WTC11 (cell line): ENCODE measurements at regions not wholly inside any gene's neighbourhood (a gene's known extent, or its start where the extent isn't known, plus 50 kb on each side); places are given as distances from the start of the nearest gene placed in this dataset.

Source experiments
- ATAC-seq: fragments of 200-7000 bp; cut with Tn5 transposase; 2 replicates; pipeline ENCODE4 v1.10.0; 2021; ENCODE audit warnings: mild to moderate bottlenecking, moderate library complexity
- CTCF ChIA-PET: fragments of 300-600 bp; sonication (Branson Sonifier 250); formaldehyde crosslinking; loops from one replicate; lab custom pipeline; 2021; ENCODE audit warnings: antibody characterized with exemption; lab: Charles Lee
- POLR2A ChIA-PET: fragments of 350-600 bp; sonication (Branson Sonifier 250); formaldehyde crosslinking; loops from one replicate; lab custom pipeline; 2021; ENCODE audit warnings: antibody characterized with exemption; lab: Charles Lee
- DNase-seq: peaks from one replicate; pipeline ENCODE4 v3.0.0; 2021; ENCODE audit warnings: low spot score
- H3K27ac Mint-ChIP-seq: 2 replicates; pipeline ENCODE4 v1.8.0; 2021; ENCODE audit warnings: mixed read lengths
- H3K27me3 Mint-ChIP-seq: 2 replicates; pipeline ENCODE4 v1.8.0; 2021; ENCODE audit warnings: low read depth, mild to moderate bottlenecking, moderate library complexity, mixed read lengths
- H3K36me3 Mint-ChIP-seq: 2 replicates; pipeline ENCODE4 v1.8.0; 2021; ENCODE audit warnings: mixed read lengths
- H3K4me1 Mint-ChIP-seq: 2 replicates; pipeline ENCODE4 v1.8.0; 2022; ENCODE audit warnings: mixed read lengths
- H3K4me3 Mint-ChIP-seq: 2 replicates; pipeline ENCODE4 v1.8.0; 2021; ENCODE audit warnings: mild to moderate bottlenecking, moderate library complexity, mixed read lengths
- H3K9me3 Mint-ChIP-seq: 2 replicates; pipeline ENCODE4 v1.8.0; 2021; ENCODE audit warnings: mixed read lengths
- ATF1 ChIP-seq: sonication (generic); formaldehyde crosslinking; IDR thresholded peaks from 2 replicates; pipeline ENCODE4 v1.8.1; 2023; ENCODE audit warnings: mild to moderate bottlenecking, moderate library complexity, missing genetic modification reagents
- CDX4 ChIP-seq: fragments of 250-450 bp; sonication (Bioruptor Pico); IDR thresholded peaks from 2 replicates; pipeline ENCODE4 v1.9.0; 2021; ENCODE audit warnings: moderate library complexity, mild to moderate bottlenecking, inconsistent platforms, borderline replicate concordance
- CTCF ChIP-seq: fragments of 200-600 bp; IDR thresholded peaks from 2 replicates; pipeline ENCODE4 v1.8.0; 2022; ENCODE audit warnings: antibody characterized with exemption
- ELF4 ChIP-seq: sonication (generic); formaldehyde crosslinking; IDR thresholded peaks from 2 replicates; pipeline ENCODE4 v1.8.1; 2022; ENCODE audit warnings: low read depth, mild to moderate bottlenecking, moderate library complexity, missing genetic modification reagents
- EMX1 ChIP-seq: fragments of 250-450 bp; sonication (Bioruptor Pico); IDR thresholded peaks from 2 replicates; pipeline ENCODE4 v1.8.0; 2021; ENCODE audit warnings: mild to moderate bottlenecking
- FOXK1 ChIP-seq: sonication (generic); formaldehyde crosslinking; IDR thresholded peaks from 2 replicates; pipeline ENCODE4 v1.8.0; 2022; ENCODE audit warnings: mild to moderate bottlenecking, moderate library complexity, missing genetic modification reagents
- GTF2I ChIP-seq: fragments of 250-450 bp; sonication (Bioruptor Pico); conservative IDR thresholded peaks from 2 replicates; pipeline ENCODE4 v1.4.0; 2021; ENCODE audit warnings: mild to moderate bottlenecking
- KAT7 ChIP-seq: sonication (generic); formaldehyde crosslinking; IDR thresholded peaks from 2 replicates; pipeline ENCODE4 v1.8.1; 2023; ENCODE audit warnings: missing genetic modification reagents, mild to moderate bottlenecking, borderline replicate concordance
- NFE2L1 ChIP-seq: sonication (generic); formaldehyde crosslinking; IDR thresholded peaks from 2 replicates; pipeline ENCODE4 v1.8.1; 2023; ENCODE audit warnings: missing genetic modification reagents
- NR1H2 ChIP-seq: sonication (generic); formaldehyde crosslinking; IDR thresholded peaks from 2 replicates; pipeline ENCODE4 v1.9.0; 2021; ENCODE audit warnings: mild to moderate bottlenecking, moderate library complexity, missing genetic modification reagents
- NR2C2 ChIP-seq: sonication (generic); formaldehyde crosslinking; IDR thresholded peaks from 2 replicates; pipeline ENCODE4 v1.8.0; 2022; ENCODE audit warnings: mild to moderate bottlenecking, missing genetic modification reagents
- PRDM15 ChIP-seq: sonication (generic); formaldehyde crosslinking; IDR thresholded peaks from 2 replicates; pipeline ENCODE4 v1.8.0; 2022; ENCODE audit warnings: missing genetic modification reagents
- PRRX2 ChIP-seq: fragments of 250-450 bp; sonication (Bioruptor Pico); IDR thresholded peaks from 2 replicates; pipeline ENCODE4 v1.8.0; 2021; ENCODE audit warnings: mild to moderate bottlenecking
- RORB ChIP-seq: fragments of 250-450 bp; sonication (Bioruptor Pico); IDR thresholded peaks from 2 replicates; pipeline ENCODE4 v1.9.0; 2021; ENCODE audit warnings: mild to moderate bottlenecking
- SOX15 ChIP-seq: fragments of 250-450 bp; sonication (Bioruptor Pico); IDR thresholded peaks from 2 replicates; pipeline ENCODE4 v1.9.0; 2021; ENCODE audit warnings: mild to moderate bottlenecking
- TEAD1 ChIP-seq: sonication (generic); formaldehyde crosslinking; IDR thresholded peaks from 2 replicates; pipeline ENCODE4 v1.8.0; 2022; ENCODE audit warnings: mild to moderate bottlenecking, missing genetic modification reagents
- USF2 ChIP-seq: sonication (generic); formaldehyde crosslinking; IDR thresholded peaks from 2 replicates; pipeline ENCODE4 v1.8.1; 2023; ENCODE audit warnings: mild to moderate bottlenecking, missing genetic modification reagents, moderate library complexity
- ZBTB43 ChIP-seq: sonication (generic); formaldehyde crosslinking; IDR thresholded peaks from 2 replicates; pipeline ENCODE4 v1.8.1; 2023; ENCODE audit warnings: mild to moderate bottlenecking, missing genetic modification reagents
- ZNF263 ChIP-seq: sonication (generic); formaldehyde crosslinking; IDR thresholded peaks from 2 replicates; pipeline ENCODE4 v1.8.1; 2022; ENCODE audit warnings: low read depth, mild to moderate bottlenecking, moderate library complexity, missing genetic modification reagents
- ZNF423 ChIP-seq: fragments of 250-450 bp; sonication (Bioruptor Pico); IDR thresholded peaks from 2 replicates; pipeline ENCODE4 v2.1.2; 2022; ENCODE audit warnings: mild to moderate bottlenecking, moderate library complexity
- ZSCAN18 ChIP-seq: fragments of 250-450 bp; sonication (Bioruptor Pico); IDR thresholded peaks from 2 replicates; pipeline ENCODE4 v2.1.2; 2022; ENCODE audit warnings: mild to moderate bottlenecking, moderate library complexity

- ChIA-PET CTCF (no interaction called here), POLR2A (no interaction called here)
- Mint-ChIP-seq H3K27ac (no peak overlapping the region), H3K36me3 (peaks cover 65% of the 10 kb centered on the region), H3K4me1 (no peaks in the 10 kb centered on the region), H3K27me3 (peaks cover 11% of the 10 kb centered on the region), H3K9me3 (peaks cover 72% of the 10 kb centered on the region), H3K4me3 (no peak overlapping the region)
- DNase-seq (no peak), ATAC-seq (no peak)
- TF ChIP-seq CDX4 (CRISPR knock-in tag) (no peak), GTF2I (CRISPR knock-in tag) (no peak), USF2 (CRISPR knock-in tag) (no peak), ZNF423 (CRISPR knock-in tag) (no peak), SOX15 (CRISPR knock-in tag) (no peak), NR2C2 (CRISPR knock-in tag) (no peak), ZBTB43 (CRISPR knock-in tag) (no peak)
- TF ChIP-seq, all 79 proteins: peak for 0
Measured at GRCh38 chr10:130854151-130854550, 457.4 kb downstream of the TCERG1L start.

- no peak for ATAC-seq
- CTCF ChIA-PET, result no interaction called here
- Mint-ChIP-seq H3K27me3 (peaks cover 15% of the 10 kb centered on the region), H3K4me1 (no peaks in the 10 kb centered on the region), H3K9me3 (peaks cover 74% of the 10 kb centered on the region), H3K4me3 (no peak overlapping the region), H3K27ac (no peak overlapping the region), H3K36me3 (peaks cover 67% of the 10 kb centered on the region)
- POLR2A ChIA-PET, result no interaction called here
- TF ChIP-seq NFE2L1 (CRISPR knock-in tag), result no peak
- TF ChIP-seq TEAD1, result no peak
- TF ChIP-seq CDX4 (CRISPR knock-in tag), result no peak
- TF ChIP-seq NR1H2 (CRISPR knock-in tag), result no peak
- no peak for TF ChIP-seq FOXK1
- TF ChIP-seq RORB (CRISPR knock-in tag), result no peak
- TF ChIP-seq PRRX2, result no peak
- no peak for TF ChIP-seq ZSCAN18 (CRISPR knock-in tag)
- no peak for TF ChIP-seq KAT7 (CRISPR knock-in tag)
- no peak for TF ChIP-seq ELF4 (CRISPR knock-in tag)
- no peak for TF ChIP-seq ZNF263 (CRISPR knock-in tag)
- no peak for TF ChIP-seq CTCF
- no peak for TF ChIP-seq EMX1 (CRISPR knock-in tag)
- no peak for TF ChIP-seq SOX15 (CRISPR knock-in tag)
- no peak for TF ChIP-seq ATF1 (CRISPR knock-in tag)
- TF ChIP-seq PRDM15, result no peak
- DNase-seq, result no peak
Measured at GRCh38 chr10:130857631-130858295, 453.8 kb downstream of the TCERG1L start.
